Lower leg skin (tissue), 4 donors: ENCODE measurements at regions not wholly inside any gene's neighbourhood (a gene's known extent, or its start where the extent isn't known, plus 50 kb on each side); places are given as distances from the start of the nearest gene placed in this dataset.

Experiments
- DNase-seq, 2 donors: peaks; one replicate each; pipeline ENCODE4 v3.0.0-alpha.2; 2019; ENCODE audit warnings: low spot score in 2 of 2
- H3K4me3 ChIP-seq: fragments of 200-600 bp; sonication (generic); 2 replicates; pipeline ENCODE4 v1.5.1; 2017; ENCODE audit warnings: mild to moderate bottlenecking, low read depth; ENCODE audit not compliant: poor library complexity, severe bottlenecking
- CTCF ChIP-seq, 3 donors: fragments of 450-650 bp; IDR thresholded peaks; one replicate each; pipeline ENCODE4 v1.5.1; 2016; ENCODE audit warnings: antibody characterized with exemption in 3 of 3, mild to moderate bottlenecking in 3 of 3, moderate library complexity in 2 of 3
- POLR2A ChIP-seq, 2 donors: fragments of 450-650 bp; IDR thresholded peaks; one replicate each; pipeline ENCODE4 v1.6.1; 2016 to 2017; ENCODE audit warnings: antibody characterized with exemption in 2 of 2, mild to moderate bottlenecking in 1 of 2, moderate library complexity in 1 of 2
- WGBS, 2 donors: methylation state at CpG; one replicate each; pipeline ENCODE4 v1.1.5; 2018; 5-methylcytosine and 5-hydroxymethylcytosine counted together
- intact Hi-C: fragments of 100-400 bp; cut with DNase I; formaldehyde crosslinking; loops from one replicate; pipeline ENCODE4 v1.15.0; 2023; ENCODE audit warnings: low total_unique reads

GRCh38 chr6:51283723-51284355 is 465.2 kb downstream of the TFAP2B start:
- H3K4me3 ChIP-seq: no peak overlapping the region
- no peak for DNase-seq
- 75 to 78% methylated on average over 6 of the region's 6 CpGs for WGBS, 2 donors
- TF ChIP-seq POLR2A (IDR thresholded peaks at IDR 0.05) (no peak), CTCF (IDR thresholded peaks at IDR 0.05) (no peak)
- intact Hi-C loops: no loop called here

- H3K4me3 ChIP-seq: no peak overlapping the region
- intact Hi-C loops: no loop called here
- DNase-seq: no peak
- no peak for TF ChIP-seq POLR2A (IDR thresholded peaks at IDR 0.05)
- TF ChIP-seq CTCF (IDR thresholded peaks at IDR 0.05): no peak
Observed at GRCh38 chr6:51285876-51286275, 467.2 kb downstream of the TFAP2B start.

GRCh38 chr6:51289041-51289440 is 470.4 kb downstream of the TFAP2B start:
- WGBS, 2 donors: 86 to 95% methylated on average over 3 of the region's 3 CpGs
- H3K4me3 ChIP-seq: no peak overlapping the region
- intact Hi-C loops: no loop called here
- no peak for DNase-seq
- TF ChIP-seq CTCF (IDR thresholded peaks at IDR 0.05): no peak

- no peak overlapping the region for H3K4me3 ChIP-seq
- 76 to 77% methylated on average over 1 of the region's 1 CpG for WGBS, 2 donors
- intact Hi-C loops: no loop called here
- DNase-seq: no peak
- TF ChIP-seq CTCF (IDR thresholded peaks at IDR 0.05) (no peak), POLR2A (IDR thresholded peaks at IDR 0.05) (no peak)
Observed at GRCh38 chr6:51292659-51293058, 474.0 kb downstream of the TFAP2B start.

- intact Hi-C loops: no loop called here
- WGBS, 2 donors: 39 to 58% methylated on average over 3 of the region's 3 CpGs
- H3K4me3 ChIP-seq: no peak overlapping the region
- no peak for TF ChIP-seq POLR2A (IDR thresholded peaks at IDR 0.05)
- no peak for TF ChIP-seq CTCF (IDR thresholded peaks at IDR 0.05)
- peak in 1 of 2 donors; percentile 42 for DNase-seq
Observed at GRCh38 chr6:51299621-51300380, 481.1 kb downstream of the TFAP2B start.

- no peak for DNase-seq
- no peak for TF ChIP-seq POLR2A (IDR thresholded peaks at IDR 0.05)
- TF ChIP-seq CTCF (IDR thresholded peaks at IDR 0.05): no peak
- no peak overlapping the region for H3K4me3 ChIP-seq
- intact Hi-C loops: no loop called here
Observed at GRCh38 chr6:51300510-51300909, 481.8 kb downstream of the TFAP2B start.
